ENCODE measurements at regions not wholly inside any gene's neighbourhood (a gene's known extent, or its start where the extent isn't known, plus 50 kb on each side); places are given as distances from the start of the nearest gene placed in this dataset.
A peak's percentile ranks its signal among the peaks of the same experiment; 100 is the strongest.
"Not testable (repeated sequence)": the region's sequence is repeated elsewhere in the genome, so short reads cannot be mapped to it uniquely, and the experiment has no call there.

GRCh38 chr6:167704396-167704901 is 122.3 kb upstream of the AFDN start:
- DNase-seq (ENCODE audit: low spot score): no peak
- Mint-ChIP-seq H3K4me3 (ENCODE audit: low read depth) (no peak overlapping the region), H3K36me3 (ENCODE audit: low read depth) (no peaks in the 10 kb centered on the region), H3K27me3 (ENCODE audit: low read depth) (peaks cover 59% of the 10 kb centered on the region), H3K9me3 (no peaks in the 10 kb centered on the region), H3K27ac (no peak overlapping the region), H3K4me1 (ENCODE audit: low read depth) (peaks cover 44% of the 10 kb centered on the region)
- intact Hi-C loops (cut with micrococcal nuclease): loop anchor here (10.0 kb wide), 1 partner anchor 660 kb away; no protein-coding TSS in a partner anchor

GRCh38 chr6:167705211-167705750 is 121.4 kb upstream of the AFDN start:
- intact Hi-C loops (cut with micrococcal nuclease): loop anchor here (5.0 to 10.0 kb wide), 3 partner anchors 122 to 660 kb away; partner anchors contain the start of gene AFDN
- Mint-ChIP-seq H3K27ac (no peak overlapping the region), H3K9me3 (no peaks in the 10 kb centered on the region), H3K4me3 (ENCODE audit: low read depth) (no peak overlapping the region), H3K4me1 (ENCODE audit: low read depth) (peaks cover 36% of the 10 kb centered on the region), H3K36me3 (ENCODE audit: low read depth) (no peaks in the 10 kb centered on the region), H3K27me3 (ENCODE audit: low read depth) (peaks cover 67% of the 10 kb centered on the region)
- no peak for DNase-seq (ENCODE audit: low spot score)

- no peaks in the 10 kb centered on the region for H3K36me3 Mint-ChIP-seq (ENCODE audit: low read depth)
- peak overlapping the region; percentile 70 for H3K27ac Mint-ChIP-seq
- peaks cover 69% of the 10 kb centered on the region for H3K27me3 Mint-ChIP-seq (ENCODE audit: low read depth)
- no peaks in the 10 kb centered on the region for H3K9me3 Mint-ChIP-seq
- H3K4me3 Mint-ChIP-seq (ENCODE audit: low read depth): no peak overlapping the region
- H3K4me1 Mint-ChIP-seq (ENCODE audit: low read depth): peaks cover 27% of the 10 kb centered on the region
- DNase-seq (ENCODE audit: low spot score): peak; percentile 77
- intact Hi-C loops (cut with micrococcal nuclease): loop anchor here (5.0 to 10.0 kb wide), 3 partner anchors 121 to 662 kb away; partner anchors contain the start of gene AFDN
Measured at GRCh38 chr6:167706313-167707109, 120.2 kb upstream of the AFDN start.

GRCh38 chr6:167707686-167708500 is 118.8 kb upstream of the AFDN start:
- intact Hi-C loops (cut with micrococcal nuclease): loop anchor here (5.0 to 10.0 kb wide), 3 partner anchors 119 to 663 kb away; partner anchors contain the start of gene AFDN
- no peak for DNase-seq (ENCODE audit: low spot score)
- Mint-ChIP-seq H3K36me3 (ENCODE audit: low read depth) (no peaks in the 10 kb centered on the region), H3K9me3 (no peaks in the 10 kb centered on the region), H3K4me3 (ENCODE audit: low read depth) (no peak overlapping the region), H3K27ac (no peak overlapping the region), H3K4me1 (ENCODE audit: low read depth) (peaks cover 27% of the 10 kb centered on the region), H3K27me3 (ENCODE audit: low read depth) (peaks cover 72% of the 10 kb centered on the region)

- peaks cover 73% of the 10 kb centered on the region for H3K27me3 Mint-ChIP-seq (ENCODE audit: low read depth)
- intact Hi-C loops (cut with micrococcal nuclease): loop anchor here (5.0 to 10.0 kb wide), 3 partner anchors 119 to 664 kb away; partner anchors contain the start of gene AFDN
- H3K36me3 Mint-ChIP-seq (ENCODE audit: low read depth): no peaks in the 10 kb centered on the region
- H3K9me3 Mint-ChIP-seq: no peaks in the 10 kb centered on the region
- DNase-seq (ENCODE audit: low spot score): no peak
- H3K4me3 Mint-ChIP-seq (ENCODE audit: low read depth): no peak overlapping the region
- H3K4me1 Mint-ChIP-seq (ENCODE audit: low read depth): peaks cover 27% of the 10 kb centered on the region
- no peak overlapping the region for H3K27ac Mint-ChIP-seq
Measured at GRCh38 chr6:167708501-167709094, 118.1 kb upstream of the AFDN start.

- H3K4me1 Mint-ChIP-seq (ENCODE audit: low read depth): peaks cover 27% of the 10 kb centered on the region
- no peak overlapping the region for H3K27ac Mint-ChIP-seq
- H3K36me3 Mint-ChIP-seq (ENCODE audit: low read depth): no peaks in the 10 kb centered on the region
- H3K9me3 Mint-ChIP-seq: no peaks in the 10 kb centered on the region
- H3K27me3 Mint-ChIP-seq (ENCODE audit: low read depth): peaks cover 79% of the 10 kb centered on the region
- intact Hi-C loops (cut with micrococcal nuclease): loop anchor here (5.0 to 10.0 kb wide), 3 partner anchors 118 to 664 kb away; partner anchors contain the start of gene AFDN
- H3K4me3 Mint-ChIP-seq (ENCODE audit: low read depth): no peak overlapping the region
- no peak for DNase-seq (ENCODE audit: low spot score)
Measured at GRCh38 chr6:167709196-167709595, 117.5 kb upstream of the AFDN start.

GRCh38 chr6:167709776-167710336 is 116.9 kb upstream of the AFDN start:
- H3K27ac Mint-ChIP-seq; H3K9me3 Mint-ChIP-seq; DNase-seq (ENCODE audit: low spot score); H3K4me3 Mint-ChIP-seq (ENCODE audit: low read depth); H3K36me3 Mint-ChIP-seq (ENCODE audit: low read depth): not testable (repeated sequence)
- Mint-ChIP-seq H3K4me1 (ENCODE audit: low read depth) (peaks cover 26% of the 10 kb centered on the region), H3K27me3 (ENCODE audit: low read depth) (peaks cover 82% of the 10 kb centered on the region)
- intact Hi-C loops (cut with micrococcal nuclease): loop anchor here (5.0 to 10.0 kb wide), 3 partner anchors 117 to 665 kb away; partner anchors contain the start of gene AFDN

- Mint-ChIP-seq H3K9me3 (no peaks in the 10 kb centered on the region), H3K36me3 (ENCODE audit: low read depth) (no peaks in the 10 kb centered on the region), H3K4me1 (ENCODE audit: low read depth) (peaks cover 22% of the 10 kb centered on the region), H3K27me3 (ENCODE audit: low read depth) (peaks cover 81% of the 10 kb centered on the region), H3K27ac (no peak overlapping the region), H3K4me3 (ENCODE audit: low read depth) (no peak overlapping the region)
- DNase-seq (ENCODE audit: low spot score): no peak
- intact Hi-C loops (cut with micrococcal nuclease): no loop called here
Measured at GRCh38 chr6:167710363-167710920, 116.3 kb upstream of the AFDN start.

- H3K4me3 Mint-ChIP-seq (ENCODE audit: low read depth): no peak overlapping the region
- H3K27ac Mint-ChIP-seq: no peak overlapping the region
- peaks cover 15% of the 10 kb centered on the region for H3K4me1 Mint-ChIP-seq (ENCODE audit: low read depth)
- H3K9me3 Mint-ChIP-seq: no peaks in the 10 kb centered on the region
- peaks cover 85% of the 10 kb centered on the region for H3K27me3 Mint-ChIP-seq (ENCODE audit: low read depth)
- no peak for DNase-seq (ENCODE audit: low spot score)
- intact Hi-C loops (cut with micrococcal nuclease): no loop called here
- H3K36me3 Mint-ChIP-seq (ENCODE audit: low read depth): no peaks in the 10 kb centered on the region
Measured at GRCh38 chr6:167711211-167711610, 115.5 kb upstream of the AFDN start.

- no peak for DNase-seq (ENCODE audit: low spot score)
- peaks cover 7% of the 10 kb centered on the region for H3K4me1 Mint-ChIP-seq (ENCODE audit: low read depth)
- no peaks in the 10 kb centered on the region for H3K9me3 Mint-ChIP-seq
- intact Hi-C loops (cut with micrococcal nuclease): no loop called here
- H3K27me3 Mint-ChIP-seq (ENCODE audit: low read depth): peaks cover 84% of the 10 kb centered on the region
- H3K4me3 Mint-ChIP-seq (ENCODE audit: low read depth): no peak overlapping the region
- H3K27ac Mint-ChIP-seq: no peak overlapping the region
- no peaks in the 10 kb centered on the region for H3K36me3 Mint-ChIP-seq (ENCODE audit: low read depth)
Measured at GRCh38 chr6:167711768-167712730, 114.7 kb upstream of the AFDN start.

Measured in activated T-helper 2 cell treated with anti-CD3 and anti-CD28 coated beads, Interferon-gamma antibody, Interleukin-2, Interleukin-4, amounts not matched to agents 10 μg/mL and 5 μg/mL and 100 μg/mL, durations not matched to agents 14 hours and 24 hours and 36 hours (primary cell).